ENCODE measurements at regions not wholly inside any gene's neighbourhood (a gene's known extent, or its start where the extent isn't known, plus 50 kb on each side); places are given as distances from the start of the nearest gene placed in this dataset.

- Histone ChIP-seq H3K4me1 (no peaks in the 10 kb centered on the region), H3K27ac (no peak overlapping the region), H3K4me3 (no peak overlapping the region), H3K36me3 (no peaks in the 10 kb centered on the region), H3K9ac (ENCODE audit: low read depth in 2 of 2, low read length in 2 of 2) (no peak overlapping the region), H3K27me3 (no peaks in the 10 kb centered on the region), H3K9me3 (no peaks in the 10 kb centered on the region)
- TF ChIP-seq CTCF (IDR thresholded peaks at IDR 0.05): no peak
- no peak for DNase-seq
- intact Hi-C loops (cut with DNase I): no loop called here
Measured at GRCh38 chr6:53431704-53432103, 83.0 kb upstream of the ELOVL5 start.

- no peak overlapping the region for H3K9ac ChIP-seq (ENCODE audit: low read depth in 2 of 2, low read length in 2 of 2)
- H3K4me3 ChIP-seq: no peak overlapping the region
- no peaks in the 10 kb centered on the region for H3K27me3 ChIP-seq
- no peak for DNase-seq
- intact Hi-C loops (cut with DNase I): no loop called here
- H3K4me1 ChIP-seq: no peaks in the 10 kb centered on the region
- TF ChIP-seq CTCF (IDR thresholded peaks at IDR 0.05): no peak
- H3K9me3 ChIP-seq: no peaks in the 10 kb centered on the region
- no peak overlapping the region for H3K27ac ChIP-seq
- H3K36me3 ChIP-seq: no peaks in the 10 kb centered on the region
Measured at GRCh38 chr6:53429401-53429800, 80.7 kb upstream of the ELOVL5 start.

- intact Hi-C loops (cut with DNase I): no loop called here
- DNase-seq: no peak
- Histone ChIP-seq H3K4me1 (no peaks in the 10 kb centered on the region), H3K4me3 (no peak overlapping the region), H3K27me3 (no peaks in the 10 kb centered on the region), H3K9me3 (no peaks in the 10 kb centered on the region), H3K9ac (ENCODE audit: low read depth in 2 of 2, low read length in 2 of 2) (no peak overlapping the region), H3K36me3 (no peaks in the 10 kb centered on the region), H3K27ac (no peak overlapping the region)
- no peak for TF ChIP-seq CTCF (IDR thresholded peaks at IDR 0.05)
Measured at GRCh38 chr6:53428886-53429285, 80.1 kb upstream of the ELOVL5 start.

GRCh38 chr6:53426667-53427270 lies 78.0 kb upstream of the ELOVL5 start:
- Histone ChIP-seq H3K9ac (ENCODE audit: low read depth in 2 of 2, low read length in 2 of 2) (no peak overlapping the region), H3K36me3 (no peaks in the 10 kb centered on the region)
- TF ChIP-seq CTCF (IDR thresholded peaks at IDR 0.05): no peak

GRCh38 chr6:53426117-53426516 lies 77.4 kb upstream of the ELOVL5 start:
- no peaks in the 10 kb centered on the region for H3K27me3 ChIP-seq

More at GRCh38 chr6:53426667-53427270, 78.0 kb upstream of the ELOVL5 start:
- Histone ChIP-seq H3K4me3 (no peak overlapping the region), H3K27ac (no peak overlapping the region), H3K9me3 (no peaks in the 10 kb centered on the region), H3K27me3 (no peaks in the 10 kb centered on the region), H3K4me1 (no peaks in the 10 kb centered on the region)
- intact Hi-C loops (cut with DNase I): no loop called here
- no peak for DNase-seq

More at GRCh38 chr6:53426117-53426516, 77.4 kb upstream of the ELOVL5 start:
- no peak for DNase-seq
- H3K9me3 ChIP-seq: no peaks in the 10 kb centered on the region
- TF ChIP-seq CTCF (IDR thresholded peaks at IDR 0.05): no peak
- H3K9ac ChIP-seq (ENCODE audit: low read depth in 2 of 2, low read length in 2 of 2): no peak overlapping the region
- intact Hi-C loops (cut with DNase I): no loop called here
- no peaks in the 10 kb centered on the region for H3K4me1 ChIP-seq
- H3K4me3 ChIP-seq: no peak overlapping the region
- H3K27ac ChIP-seq: no peak overlapping the region
- H3K36me3 ChIP-seq: no peaks in the 10 kb centered on the region
